GM12873 (cell line): ENCODE measurements at regions not wholly inside any gene's neighbourhood (a gene's known extent, or its start where the extent isn't known, plus 50 kb on each side); places are given as distances from the start of the nearest gene placed in this dataset.

Experiments
- CTCF ChIP-seq: IDR thresholded peaks from 2 replicates; pipeline ENCODE4 v1.5.1; 2012; ENCODE audit warnings: low read depth, mild to moderate bottlenecking, moderate library complexity, low read length, control low read depth; ENCODE audit not compliant: insufficient read depth; ENCODE audit errors: missing control alignments

GRCh38 chr11:79663017-79663416, 222.2 kb upstream of the TENM4 start:
- no peak for TF ChIP-seq CTCF

- no peak for TF ChIP-seq CTCF
Observed at GRCh38 chr11:79661373-79661772, 220.5 kb upstream of the TENM4 start.

DNA sequence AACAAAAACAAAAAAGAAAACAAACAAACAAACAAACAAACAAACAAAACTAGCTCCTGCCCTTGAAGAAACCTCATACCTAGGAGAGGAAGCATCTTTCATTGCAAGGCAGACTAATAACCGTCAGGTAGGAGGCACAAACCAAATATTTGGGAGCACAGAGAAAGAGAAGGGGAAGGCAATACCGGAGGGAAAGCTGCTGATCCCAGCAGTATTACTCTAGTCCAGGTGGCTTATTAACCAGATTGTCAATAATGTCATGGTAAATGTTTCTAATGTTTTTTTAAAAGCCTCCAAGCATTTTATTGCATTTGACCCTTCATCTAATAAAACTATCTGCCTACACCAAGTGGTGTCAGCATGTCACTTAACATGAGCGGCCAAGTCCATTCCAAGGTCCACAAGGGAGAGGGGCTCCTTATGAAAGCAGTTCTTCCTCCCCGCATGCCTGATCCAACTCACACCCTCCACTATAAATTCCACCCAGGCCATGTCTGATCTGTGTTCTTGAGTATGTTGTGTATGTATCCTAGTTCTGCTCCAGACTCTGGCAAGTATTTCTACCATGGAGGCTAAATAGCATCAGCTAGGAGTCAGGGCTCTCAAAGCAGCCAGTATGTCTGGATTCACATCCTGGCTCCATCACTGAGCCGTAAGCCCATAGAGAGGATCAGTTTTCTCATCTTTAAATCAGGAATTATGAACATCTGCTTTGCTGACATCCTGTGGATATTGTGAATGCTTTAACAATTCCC, 208.1 kb upstream of the TENM4 start:
- no peak for TF ChIP-seq CTCF

GRCh38 chr11:79637219-79637618, 196.4 kb upstream of the TENM4 start:
- TF ChIP-seq CTCF = no peak

GRCh38 chr11:79634905-79635304, 194.1 kb upstream of the TENM4 start:
- no peak for TF ChIP-seq CTCF

- no peak for TF ChIP-seq CTCF
Observed at GRCh38 chr11:79627281-79627680, 186.5 kb upstream of the TENM4 start.

DNA sequence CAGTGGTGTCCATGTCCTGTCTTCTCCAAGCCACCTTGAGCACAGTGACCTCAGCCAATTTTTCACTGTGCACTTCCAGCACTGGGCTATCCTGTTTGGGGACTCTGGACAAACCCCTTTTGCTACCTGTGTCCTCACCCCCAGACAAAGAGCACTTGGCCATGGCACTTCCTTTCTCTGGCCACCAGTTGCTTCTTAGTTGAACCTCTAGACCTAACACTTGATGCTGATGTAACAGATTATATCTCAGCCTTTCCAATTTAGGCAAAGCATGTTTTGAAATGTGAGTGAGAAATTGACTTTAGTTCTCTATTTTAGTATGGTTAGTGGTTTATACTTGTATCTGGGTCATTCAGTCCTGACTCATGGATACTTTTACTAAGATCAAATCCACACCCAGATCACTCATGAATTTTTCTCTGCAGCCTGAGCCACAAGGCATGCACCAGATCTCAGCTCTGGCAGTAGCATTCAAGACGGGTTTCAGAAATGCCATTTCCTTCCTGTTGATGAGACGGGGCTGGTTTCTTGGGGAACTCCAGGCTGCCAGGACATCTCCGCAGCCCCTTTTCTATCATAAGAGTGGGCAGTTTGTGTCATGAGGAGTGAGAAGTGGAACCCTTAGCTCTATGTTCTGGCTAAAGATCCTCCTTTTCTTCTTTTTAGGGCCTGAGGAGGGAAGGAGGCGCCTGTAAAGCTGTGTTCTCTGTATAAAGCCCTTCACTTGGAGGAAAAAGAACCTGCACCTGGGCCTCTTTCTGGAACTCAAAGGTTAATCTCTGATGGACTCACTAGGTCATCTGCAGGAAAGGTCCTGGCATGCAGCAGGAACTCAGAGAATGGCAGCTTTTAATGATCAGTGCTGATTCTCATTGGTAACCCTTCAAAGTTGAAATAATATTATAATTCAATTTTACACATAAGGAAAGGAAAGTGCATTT, 185.6 kb upstream of the TENM4 start:
- TF ChIP-seq CTCF = no peak
